ENCODE measurements at regions not wholly inside any gene's neighbourhood (a gene's known extent, or its start where the extent isn't known, plus 50 kb on each side); places are given as distances from the start of the nearest gene placed in this dataset.

DNA sequence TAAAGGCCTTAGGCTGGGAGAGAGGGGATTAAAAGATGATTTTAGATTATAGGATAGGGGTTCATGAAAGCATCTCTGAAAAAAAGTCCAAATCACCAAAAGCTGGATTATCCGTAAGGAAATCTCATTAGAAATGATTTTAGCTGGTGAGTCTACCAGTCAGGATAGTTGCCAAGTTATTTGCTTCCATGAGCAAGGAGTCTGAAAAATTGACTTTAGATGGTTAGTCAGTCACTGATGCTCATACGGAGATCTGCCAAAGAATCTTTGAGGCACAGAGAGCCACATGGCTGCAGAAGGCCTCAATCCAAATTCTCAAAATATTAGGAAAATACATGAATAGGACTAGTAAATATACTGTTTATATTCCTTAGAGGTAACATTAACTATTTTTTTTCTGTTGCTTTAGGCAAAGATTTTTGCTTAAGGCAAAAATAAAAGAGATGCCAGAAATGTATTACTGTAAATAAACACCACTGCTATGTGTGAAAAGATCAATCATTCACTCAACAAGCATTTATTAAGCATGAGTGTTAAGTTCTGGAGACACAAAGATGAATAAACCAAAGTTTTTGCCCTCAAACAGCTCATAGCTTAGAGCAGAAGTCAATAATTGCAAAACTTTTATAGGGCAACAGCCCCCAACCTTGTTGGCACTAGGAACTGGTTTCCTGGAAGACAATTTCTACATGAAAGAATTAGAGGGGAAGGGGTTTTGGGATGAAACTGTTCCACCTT, 105.2 kb downstream of the BBS10 start (continued):
- TF ChIP-seq, protein P1, sequence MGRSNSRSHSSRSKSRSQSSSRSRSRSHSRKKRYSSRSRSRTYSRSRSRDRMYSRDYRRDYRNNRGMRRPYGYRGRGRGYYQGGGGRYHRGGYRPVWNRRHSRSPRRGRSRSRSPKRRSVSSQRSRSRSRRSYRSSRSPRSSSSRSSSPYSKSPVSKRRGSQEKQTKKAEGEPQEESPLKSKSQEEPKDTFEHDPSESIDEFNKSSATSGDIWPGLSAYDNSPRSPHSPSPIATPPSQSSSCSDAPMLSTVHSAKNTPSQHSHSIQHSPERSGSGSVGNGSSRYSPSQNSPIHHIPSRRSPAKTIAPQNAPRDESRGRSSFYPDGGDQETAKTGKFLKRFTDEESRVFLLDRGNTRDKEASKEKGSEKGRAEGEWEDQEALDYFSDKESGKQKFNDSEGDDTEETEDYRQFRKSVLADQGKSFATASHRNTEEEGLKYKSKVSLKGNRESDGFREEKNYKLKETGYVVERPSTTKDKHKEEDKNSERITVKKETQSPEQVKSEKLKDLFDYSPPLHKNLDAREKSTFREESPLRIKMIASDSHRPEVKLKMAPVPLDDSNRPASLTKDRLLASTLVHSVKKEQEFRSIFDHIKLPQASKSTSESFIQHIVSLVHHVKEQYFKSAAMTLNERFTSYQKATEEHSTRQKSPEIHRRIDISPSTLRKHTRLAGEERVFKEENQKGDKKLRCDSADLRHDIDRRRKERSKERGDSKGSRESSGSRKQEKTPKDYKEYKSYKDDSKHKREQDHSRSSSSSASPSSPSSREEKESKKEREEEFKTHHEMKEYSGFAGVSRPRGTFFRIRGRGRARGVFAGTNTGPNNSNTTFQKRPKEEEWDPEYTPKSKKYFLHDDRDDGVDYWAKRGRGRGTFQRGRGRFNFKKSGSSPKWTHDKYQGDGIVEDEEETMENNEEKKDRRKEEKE (IDR thresholded peaks at IDR 0.05), result no peak
- TF ChIP-seq SMARCC2 (IDR thresholded peaks at IDR 0.05) (no peak), SAFB2 (CRISPR knock-in tag; IDR thresholded peaks at IDR 0.05; ENCODE audit: borderline replicate concordance, low read depth) (no peak), ZNF232 (CRISPR knock-in tag; IDR thresholded peaks at IDR 0.05; ENCODE audit: borderline replicate concordance) (no peak), NRL (CRISPR knock-in tag; IDR thresholded peaks at IDR 0.05; ENCODE audit: borderline replicate concordance) (no peak)

DNA sequence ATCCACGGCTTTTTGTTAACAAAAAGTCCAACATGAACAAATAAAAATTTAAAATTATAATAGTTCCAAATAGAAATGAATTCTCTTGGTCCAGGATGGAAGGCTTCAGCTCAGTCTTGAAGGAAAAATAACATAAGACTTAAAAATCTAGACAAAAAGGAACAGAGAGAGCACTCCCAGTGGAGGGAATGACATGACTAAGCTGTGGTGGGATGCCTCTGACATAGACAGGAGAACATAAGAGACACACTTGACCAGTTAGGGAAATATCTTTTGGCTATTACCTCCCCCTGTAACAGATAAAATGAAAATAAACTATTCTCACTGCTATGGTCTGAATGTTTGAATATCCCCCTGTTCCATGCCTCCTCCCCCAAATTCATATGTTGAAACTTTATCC, 106.8 kb downstream of the BBS10 start:
- no TSS peak for BruUV-seq (replicated peaks)
- ATAC-seq, result no peak

More for the DNA sequence above, 106.8 kb downstream of the BBS10 start:
- Histone ChIP-seq H3K4me3 (replicated peaks in 1 of 3; ENCODE audit: insufficient read depth in 1 of 3, low read depth in 2 of 3, low read length in 3 of 3) (no peak overlapping the region), H4K20me1 (ENCODE audit: insufficient read depth, low read length) (no peaks in the 10 kb centered on the region), H3K27me3 (ENCODE audit: control insufficient read depth in 1 of 2, insufficient read depth in 2 of 2, low read length in 2 of 2) (no peaks in the 10 kb centered on the region), H2AFZ (ENCODE audit: low read length) (no peak overlapping the region), H3K4me1 (ENCODE audit: insufficient read depth, low read length) (0 out of 2 replicates have a peak, but pooled peaks cover 5% of the 10 kb centered on the region), H3K27ac (ENCODE audit: extremely low read length, insufficient read depth, low read length) (no peak overlapping the region), H3K9ac (ENCODE audit: insufficient read depth, low read depth, low read length) (no peak overlapping the region), H3K79me2 (ENCODE audit: insufficient read depth, low read length) (no peaks in the 10 kb centered on the region), H3K9me3 (ENCODE audit: low read length) (no peaks in the 10 kb centered on the region), H3K36me3 (replicated peaks in 1 of 2; ENCODE audit: control insufficient read depth in 1 of 2, insufficient read depth in 2 of 2, low read length in 2 of 2) (no peaks in the 10 kb centered on the region), H3K4me2 (ENCODE audit: low read depth, low read length) (no peak overlapping the region)
- intact Hi-C loops (cut with micrococcal nuclease; ENCODE audit: unreplicated experiment) (no loop called here), in situ Hi-C loops (cut with HindIII; ENCODE audit: extremely low pct_ligation_motif_present, low pct_unique_long_range_greater_than_20kb) (no loop called here)
- no peak for FAIRE-seq
- TF ChIP-seq ELF3 (CRISPR knock-in tag; IDR thresholded peaks at IDR 0.05) (no peak), FOXO1 (CRISPR knock-in tag; IDR thresholded peaks at IDR 0.05) (no peak), MAFG (CRISPR knock-in tag; IDR thresholded peaks at IDR 0.05) (no peak)
- WGBS (ENCODE audit: low lambda C conversion rate), result 3% methylated on average over 1 of the region's 1 CpG
- no peak for DNase-seq (ENCODE audit: low spot score)
- ChIA-PET POLR2A (no interaction called here), CTCF (ENCODE audit: low intra/inter-chr PET ratio, low total read pairs) (no interaction called here)
